Ishikawa (cell line): ENCODE measurements at regions not wholly inside any gene's neighbourhood (a gene's known extent, or its start where the extent isn't known, plus 50 kb on each side); places are given as distances from the start of the nearest gene placed in this dataset.

ENCODE experiments used
- EP300 ChIP-seq: IDR thresholded peaks from 2 replicates; pipeline ENCODE4 v1.6.1; 2012; ENCODE audit warnings: borderline replicate concordance
- YY1 ChIP-seq: IDR thresholded peaks from 2 replicates; pipeline ENCODE4 v1.6.1; 2012; ENCODE audit warnings: low read depth

DNA sequence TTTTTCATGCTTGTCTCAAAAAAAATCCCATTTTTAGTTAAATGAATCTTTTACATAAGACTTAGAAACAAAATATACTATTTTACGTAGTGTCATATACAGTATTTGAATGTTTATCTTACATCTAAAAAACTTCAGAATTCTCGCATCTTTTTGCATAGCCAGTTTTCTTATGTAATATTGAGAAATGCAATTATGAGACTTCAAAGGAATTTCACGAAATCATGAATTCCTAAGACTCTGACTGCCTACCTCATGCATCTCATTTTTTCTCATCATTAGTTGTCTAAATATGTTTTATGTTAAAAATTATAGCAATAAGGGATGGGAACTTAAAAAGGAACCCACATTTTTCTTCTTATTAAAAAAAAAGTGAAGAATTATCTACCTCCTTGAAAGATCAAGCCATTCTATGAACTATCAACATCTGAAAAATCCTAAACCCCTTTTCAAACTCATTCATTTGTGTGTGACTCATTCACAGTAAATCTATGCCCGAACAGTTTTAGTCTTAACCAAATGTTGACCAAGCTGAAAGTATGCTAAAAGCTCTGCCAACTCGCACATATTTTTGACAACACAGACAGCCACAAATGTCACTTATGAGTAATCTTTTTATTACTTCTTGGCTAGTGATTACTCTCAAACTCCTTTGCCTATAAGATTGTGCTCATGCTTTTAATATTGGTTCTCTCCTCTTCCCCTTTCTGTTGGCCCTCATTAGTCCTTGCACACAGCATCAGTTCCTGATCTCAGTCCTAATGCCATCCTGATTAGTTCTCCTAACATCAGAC is 115.9 kb downstream of the DCLK3 start:
- TF ChIP-seq EP300: no peak; the same call in 1 of the 2 replicates
- TF ChIP-seq YY1: no peak
